SK-N-SH treated with all-trans-retinoic acid at 6 μM for 48 hours (cell line): ENCODE measurements at regions not wholly inside any gene's neighbourhood (a gene's known extent, or its start where the extent isn't known, plus 50 kb on each side); places are given as distances from the start of the nearest gene placed in this dataset.

ENCODE experiments used
- ATAC-seq: fragments of 200-7000 bp; cut with Tn5 transposase; 3 replicates; pipeline ENCODE4 v1.9.1; 2020; ENCODE audit warnings: mild to moderate bottlenecking, moderate library complexity
- ARNTL ChIP-seq: fragments of 450-650 bp; formaldehyde crosslinking; IDR thresholded peaks from 2 replicates; pipeline ENCODE4 v1.5.0; 2020; ENCODE audit warnings: low read depth, mild to moderate bottlenecking, moderate library complexity, borderline replicate concordance
- BACH2 ChIP-seq: fragments of 250-450 bp; sonication (Bioruptor Pico); IDR thresholded peaks from 2 replicates; pipeline ENCODE4 v1.9.0; 2021; ENCODE audit warnings: mild to moderate bottlenecking, borderline replicate concordance
- CREB5 ChIP-seq: fragments of 250-450 bp; sonication (Bioruptor Pico); IDR thresholded peaks from 2 replicates; pipeline ENCODE4 v1.5.1; 2020; ENCODE audit warnings: low read depth, mild to moderate bottlenecking, moderate library complexity
- CSDC2 ChIP-seq: fragments of 250-450 bp; sonication (Bioruptor Pico); IDR thresholded peaks from 2 replicates; pipeline ENCODE4 v1.5.0; 2020; ENCODE audit warnings: mild to moderate bottlenecking, moderate library complexity
- CSRNP3 ChIP-seq: fragments of 250-450 bp; sonication (Bioruptor Pico); IDR thresholded peaks from 2 replicates; pipeline ENCODE4 v1.5.1; 2021; ENCODE audit warnings: mild to moderate bottlenecking, moderate library complexity
- ESRRG ChIP-seq: fragments of 250-450 bp; sonication (Bioruptor Pico); IDR thresholded peaks from 2 replicates; pipeline ENCODE4 v1.6.1; 2021; ENCODE audit warnings: mild to moderate bottlenecking
- GLIS3 ChIP-seq: fragments of 250-450 bp; sonication (Bioruptor Pico); IDR thresholded peaks from 2 replicates; pipeline ENCODE4 v1.5.0; 2020; ENCODE audit warnings: mild to moderate bottlenecking, moderate library complexity
- ISL1 ChIP-seq: fragments of 250-450 bp; sonication (Bioruptor Pico); IDR thresholded peaks from 2 replicates; pipeline ENCODE4 v2.1.2; 2022; ENCODE audit warnings: mild to moderate bottlenecking, moderate library complexity
- OSR1 ChIP-seq: fragments of 250-450 bp; sonication (Bioruptor Pico); IDR thresholded peaks from 2 replicates; pipeline ENCODE4 v1.8.0; 2022; ENCODE audit warnings: moderate library complexity, mild to moderate bottlenecking, inconsistent platforms
- PATZ1 ChIP-seq: fragments of 250-450 bp; sonication (Bioruptor Pico); IDR thresholded peaks from 2 replicates; pipeline ENCODE4 v1.8.0; 2020; ENCODE audit warnings: mild to moderate bottlenecking, moderate library complexity, borderline replicate concordance
- POU6F1 ChIP-seq: fragments of 250-450 bp; sonication (Bioruptor Pico); IDR thresholded peaks from 2 replicates; pipeline ENCODE4 v1.8.0; 2021; ENCODE audit warnings: low read depth, mild to moderate bottlenecking, moderate library complexity, borderline replicate concordance
- PPARA ChIP-seq: fragments of 250-450 bp; sonication (Bioruptor Pico); IDR thresholded peaks from 2 replicates; pipeline ENCODE4 v1.5.0; 2020; ENCODE audit warnings: mild to moderate bottlenecking, borderline replicate concordance
- RARB ChIP-seq: fragments of 250-450 bp; sonication (Bioruptor Pico); IDR thresholded peaks from 2 replicates; pipeline ENCODE4 v1.8.0; 2021; ENCODE audit warnings: mild to moderate bottlenecking, moderate library complexity
- SNAI2 ChIP-seq: fragments of 250-450 bp; sonication (Bioruptor Pico); IDR thresholded peaks from 2 replicates; pipeline ENCODE4 v1.5.0; 2020; ENCODE audit warnings: mild to moderate bottlenecking, moderate library complexity
- TCF4 ChIP-seq: fragments of 250-450 bp; sonication (Bioruptor Pico); IDR thresholded peaks from 2 replicates; pipeline ENCODE4 v1.8.0; 2021; ENCODE audit warnings: mild to moderate bottlenecking, moderate library complexity, borderline replicate concordance
- TOX ChIP-seq: fragments of 250-450 bp; sonication (Bioruptor Pico); IDR thresholded peaks from 2 replicates; pipeline ENCODE4 v1.8.0; 2021; ENCODE audit warnings: mild to moderate bottlenecking, moderate library complexity, borderline replicate concordance
- TSHZ2 ChIP-seq: fragments of 250-450 bp; sonication (Bioruptor Pico); IDR thresholded peaks from 2 replicates; pipeline ENCODE4 v1.5.0; 2020; ENCODE audit warnings: mild to moderate bottlenecking, moderate library complexity
- ZC3H10 ChIP-seq: fragments of 250-450 bp; sonication (Bioruptor Pico); IDR thresholded peaks from 2 replicates; pipeline ENCODE4 v1.5.1; 2021; ENCODE audit warnings: mild to moderate bottlenecking, moderate library complexity
- ZFP3 ChIP-seq: fragments of 250-450 bp; sonication (Bioruptor Pico); IDR thresholded peaks from 2 replicates; pipeline ENCODE4 v1.5.0; 2020; ENCODE audit warnings: mild to moderate bottlenecking, moderate library complexity
- ZFP30 ChIP-seq: fragments of 450-650 bp; formaldehyde crosslinking; IDR thresholded peaks from 2 replicates; pipeline ENCODE4 v1.5.0; 2022; ENCODE audit warnings: mild to moderate bottlenecking, moderate library complexity
- ZNF565 ChIP-seq: fragments of 450-650 bp; formaldehyde crosslinking; conservative IDR thresholded peaks from 2 replicates; pipeline ENCODE4 v1.5.0; 2020; ENCODE audit warnings: low read depth, mild to moderate bottlenecking, moderate library complexity
- ZNF70 ChIP-seq: fragments of 450-650 bp; formaldehyde crosslinking; IDR thresholded peaks from 2 replicates; pipeline ENCODE4 v1.5.0; 2020; ENCODE audit warnings: mild to moderate bottlenecking, moderate library complexity
- ZNF8 ChIP-seq: fragments of 450-650 bp; formaldehyde crosslinking; IDR thresholded peaks from 2 replicates; pipeline ENCODE4 v1.5.0; 2020; ENCODE audit warnings: mild to moderate bottlenecking, moderate library complexity

GRCh38 chr11:37657645-37658044 lies 1059.6 kb upstream of the RAG2 start:
- ATAC-seq, result no peak
- TF ChIP-seq OSR1 (CRISPR knock-in tag) (no peak), SNAI2 (CRISPR knock-in tag) (no peak), PPARA (CRISPR knock-in tag) (no peak), ZNF70 (no peak), ZNF565 (CRISPR knock-in tag) (no peak), CSRNP3 (CRISPR knock-in tag) (no peak), ESRRG (CRISPR knock-in tag) (no peak), GLIS3 (CRISPR knock-in tag) (no peak), ISL1 (no peak), CSDC2 (CRISPR knock-in tag) (no peak), ZFP3 (CRISPR knock-in tag) (no peak), ZFP30 (CRISPR knock-in tag) (no peak), RARB (CRISPR knock-in tag) (no peak), TCF4 (CRISPR knock-in tag) (no peak), CREB5 (CRISPR knock-in tag) (no peak), TOX (CRISPR knock-in tag) (no peak), ZNF8 (CRISPR knock-in tag) (no peak), PATZ1 (no peak), POU6F1 (CRISPR knock-in tag) (no peak)

- TF ChIP-seq CSDC2 (CRISPR knock-in tag), result no peak
- TF ChIP-seq PPARA (CRISPR knock-in tag), result no peak
- TF ChIP-seq ZNF8 (CRISPR knock-in tag), result no peak
- TF ChIP-seq ZNF565 (CRISPR knock-in tag), result no peak
- TF ChIP-seq PATZ1, result no peak
- TF ChIP-seq TOX (CRISPR knock-in tag), result no peak
- no peak for TF ChIP-seq TSHZ2
- no peak for TF ChIP-seq BACH2
- no peak for TF ChIP-seq SNAI2 (CRISPR knock-in tag)
- no peak for TF ChIP-seq ARNTL
- no peak for TF ChIP-seq CREB5 (CRISPR knock-in tag)
- TF ChIP-seq CSRNP3 (CRISPR knock-in tag), result no peak
- no peak for TF ChIP-seq ZNF70
- no peak for TF ChIP-seq TCF4 (CRISPR knock-in tag)
- TF ChIP-seq ESRRG (CRISPR knock-in tag), result no peak
- no peak for TF ChIP-seq ZFP3 (CRISPR knock-in tag)
- TF ChIP-seq ZFP30 (CRISPR knock-in tag), result no peak
- TF ChIP-seq ISL1, result no peak
- TF ChIP-seq OSR1 (CRISPR knock-in tag), result no peak
- no peak for TF ChIP-seq ZC3H10
- ATAC-seq, result no peak
Observed at GRCh38 chr11:37647767-37648166, 1049.7 kb upstream of the RAG2 start.
